Stimulated activated CD4-positive, alpha-beta T cell treated with anti-CD3 and anti-CD28 coated beads, Interleukin-2, amount 100 ng/mL, for 24 hours (primary cell): ENCODE measurements at regions not wholly inside any gene's neighbourhood (a gene's known extent, or its start where the extent isn't known, plus 50 kb on each side); places are given as distances from the start of the nearest gene placed in this dataset.
"Not testable (repeated sequence)": the region's sequence is repeated elsewhere in the genome, so short reads cannot be mapped to it uniquely, and the experiment has no call there.

Experiments used
- DNase-seq, 2 donors: peaks; one replicate each; pipeline ENCODE4 v3.0.0-alpha.2; 2020

- not testable (repeated sequence) for DNase-seq
Measured at GRCh38 chr5:30345539-30346345, 847.7 kb upstream of the CDH6 start.

DNA sequence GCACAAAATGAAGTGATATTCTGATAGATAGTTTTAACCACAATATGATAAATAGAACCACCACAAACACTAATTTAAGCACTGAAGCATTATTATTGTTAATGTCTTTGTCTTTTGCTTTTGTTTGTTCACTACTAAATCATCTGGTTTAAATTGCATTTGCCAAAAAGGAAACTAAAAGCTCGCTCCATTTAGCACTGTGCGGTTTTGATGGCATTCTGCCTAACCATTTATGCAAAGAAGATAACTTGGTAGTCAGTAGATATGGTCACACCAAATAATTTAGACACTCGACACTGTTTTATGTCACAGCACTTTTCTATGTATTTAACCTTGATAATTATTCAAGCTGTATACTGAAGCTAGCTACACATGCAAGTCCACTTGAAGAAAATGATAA, 849.8 kb upstream of the CDH6 start:
- no peak for DNase-seq

- DNase-seq, result no peak
Measured at GRCh38 chr5:30341466-30341865, 852.0 kb upstream of the CDH6 start.

GRCh38 chr5:30337084-30337573, 856.4 kb upstream of the CDH6 start:
- no peak for DNase-seq

DNA sequence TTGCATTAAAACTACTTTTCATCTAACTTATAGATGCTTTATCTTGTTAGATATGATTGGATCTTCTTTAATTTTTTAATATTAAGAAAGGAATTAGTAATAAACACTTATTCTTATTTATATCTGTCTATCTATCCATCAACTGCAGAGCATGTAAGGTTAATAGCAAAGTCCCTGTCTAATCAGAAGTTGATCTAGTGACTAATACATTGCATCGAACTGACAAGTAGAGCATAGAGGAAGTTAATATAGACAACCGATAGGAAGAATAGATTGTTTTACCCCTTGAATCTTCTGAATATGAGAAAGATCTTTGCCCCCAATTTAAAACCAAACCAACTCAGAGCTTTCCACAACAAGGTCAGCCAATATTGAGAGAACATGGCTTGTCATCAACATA, 862.0 kb upstream of the CDH6 start:
- DNase-seq, result no peak

DNA sequence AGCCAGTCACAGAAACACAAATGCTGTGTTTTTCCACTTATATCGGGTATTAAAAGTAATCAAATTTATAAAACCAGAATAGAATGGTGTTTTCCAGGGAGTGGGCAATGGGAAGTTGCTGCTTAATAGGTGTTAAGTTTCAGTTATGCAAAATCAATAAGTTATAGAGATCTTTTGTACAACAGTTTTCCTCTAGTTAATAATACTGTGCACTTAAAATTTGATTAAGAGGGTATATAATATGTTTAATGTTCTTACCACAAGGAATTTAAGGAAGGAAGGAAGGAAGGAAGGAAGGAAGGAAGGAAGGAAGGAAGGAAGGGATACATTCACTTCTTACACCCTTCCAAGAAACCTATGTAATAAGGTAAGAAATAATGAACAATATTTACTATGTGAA, 867.7 kb upstream of the CDH6 start:
- DNase-seq, result no peak

DNA sequence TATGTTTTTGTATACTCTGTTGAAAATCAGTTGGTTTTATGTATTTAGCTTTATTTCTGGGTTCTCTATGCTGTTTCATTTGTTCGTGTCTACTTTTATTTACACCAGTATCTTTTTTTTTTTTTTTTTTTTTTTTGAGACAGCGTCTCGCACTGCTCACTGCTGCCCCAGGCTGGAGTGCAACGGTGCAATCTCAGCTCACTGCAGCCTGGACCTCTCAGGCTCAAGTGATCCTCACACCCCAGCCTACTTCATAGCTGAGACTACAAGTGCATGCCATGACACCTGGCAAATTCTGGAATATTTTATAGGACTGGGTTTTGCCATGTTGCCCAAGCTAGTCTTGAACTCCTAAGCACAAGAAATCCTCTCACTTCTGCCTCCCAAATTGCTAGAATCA, 869.4 kb upstream of the CDH6 start:
- no peak for DNase-seq

GRCh38 chr5:30287890-30288289, 905.6 kb upstream of the CDH6 start:
- no peak for DNase-seq

GRCh38 chr5:30279237-30279636, 914.2 kb upstream of the CDH6 start:
- DNase-seq, result no peak

DNA sequence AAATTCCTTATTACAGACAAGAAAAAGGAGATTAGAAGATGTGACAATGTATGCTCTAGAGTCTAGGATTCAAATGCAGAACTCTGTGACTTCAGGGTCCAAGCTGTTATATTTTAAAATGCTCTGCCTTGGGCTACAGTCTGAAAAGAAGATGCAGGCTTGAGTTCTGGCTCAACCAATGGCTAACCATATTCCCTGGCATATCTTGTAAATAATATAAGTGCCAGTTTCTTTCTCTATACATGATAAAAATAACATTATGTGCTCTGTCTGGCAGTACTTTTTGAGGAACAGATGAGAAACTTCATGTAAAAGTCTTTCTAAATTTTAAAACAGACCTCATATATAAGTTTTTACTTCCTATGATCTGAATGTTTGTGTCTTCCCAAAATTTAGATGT, 926.5 kb upstream of the CDH6 start:
- no peak for DNase-seq

DNA sequence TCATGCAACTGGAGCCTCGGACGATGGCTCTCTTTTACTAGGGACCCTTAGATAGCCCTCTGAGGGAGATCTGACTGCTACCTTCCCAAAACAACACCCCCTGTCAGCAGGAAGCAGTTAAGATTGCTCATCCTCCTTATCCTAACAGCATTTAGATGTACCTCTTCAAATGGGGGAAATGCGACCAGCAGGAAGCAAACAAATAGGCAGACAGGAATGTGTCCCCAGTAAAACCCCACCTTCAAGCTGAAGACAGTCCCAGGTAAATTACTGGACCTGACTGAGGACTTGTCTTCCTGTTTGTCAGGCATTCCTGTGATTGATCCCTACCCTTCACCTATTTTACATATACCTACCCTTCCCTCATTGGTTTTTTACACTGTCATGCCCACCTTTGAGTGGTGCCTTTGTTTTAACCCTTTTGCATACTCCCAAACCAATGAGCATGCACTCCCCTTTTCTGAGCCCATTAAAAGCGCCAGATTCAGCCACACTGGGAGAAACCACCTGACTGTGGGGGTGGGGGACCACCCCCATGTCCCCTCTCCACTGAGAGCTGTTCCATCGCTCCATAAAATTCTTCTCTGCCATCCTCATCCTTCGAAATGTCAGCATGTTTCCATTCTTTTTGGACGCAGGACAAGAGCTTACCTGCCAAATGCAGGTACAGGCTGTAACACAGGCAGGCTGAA, 954.0 kb upstream of the CDH6 start:
- no peak for DNase-seq

DNA sequence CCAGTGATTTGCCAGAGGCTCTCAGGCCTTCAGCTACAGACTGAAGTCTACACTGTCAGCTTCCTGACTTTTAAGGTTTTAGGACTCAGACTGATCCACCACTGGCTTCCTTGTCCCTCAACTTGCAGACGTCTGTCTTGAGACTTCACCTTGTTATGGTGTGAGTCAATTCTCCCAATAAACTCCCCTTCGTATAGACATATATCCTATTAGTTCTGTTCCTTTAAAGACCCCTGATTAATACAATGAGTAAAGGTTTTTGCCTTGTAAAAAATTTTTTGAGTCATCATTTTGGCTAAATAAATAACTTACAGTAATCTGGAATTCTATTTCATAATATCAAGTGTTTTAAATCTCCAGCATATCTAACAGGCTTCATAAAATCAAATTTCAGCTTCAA, 956.3 kb upstream of the CDH6 start:
- DNase-seq, result no peak

DNA sequence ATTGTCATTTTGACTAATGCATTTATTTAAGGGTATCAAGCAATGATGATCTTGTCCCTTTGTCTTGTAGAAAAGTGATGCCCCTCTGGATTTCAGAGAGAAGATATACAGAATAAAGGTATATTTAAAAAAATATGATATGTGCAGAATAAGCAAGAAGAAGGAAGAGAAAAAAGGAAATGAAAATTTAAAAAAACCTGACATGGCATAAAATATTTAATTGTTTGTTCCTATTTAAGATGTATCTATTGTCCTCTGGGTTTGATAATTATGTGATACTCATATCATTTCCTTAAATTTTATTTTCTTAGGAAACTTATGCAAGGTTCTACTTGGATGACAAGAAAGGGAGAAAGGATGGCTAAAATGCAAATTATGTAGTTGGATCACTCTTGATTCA, 983.7 kb upstream of the CDH6 start:
- DNase-seq, result no peak

- DNase-seq, result no peak
Measured at GRCh38 chr5:30197662-30198061, 995.8 kb upstream of the CDH6 start.

DNA sequence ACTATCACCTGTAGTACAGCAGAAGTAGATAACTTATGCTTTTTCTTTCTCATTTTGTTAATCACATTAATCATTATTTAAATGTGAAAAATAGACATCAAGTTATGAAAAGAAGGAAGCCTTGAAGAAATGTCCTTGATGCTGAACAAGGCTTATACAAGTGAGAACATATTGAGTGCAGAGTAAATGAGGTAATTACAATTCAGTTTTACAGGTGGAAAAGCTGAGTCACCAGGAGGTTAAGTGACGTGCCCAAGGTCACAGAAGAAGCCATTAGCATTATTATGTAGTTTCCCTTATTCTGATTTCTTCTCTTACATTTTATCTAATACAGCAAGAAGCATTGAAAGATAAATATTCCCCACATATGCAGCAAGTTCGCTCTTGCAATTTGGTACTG, 998.5 kb upstream of the CDH6 start:
- DNase-seq, result no peak

- DNase-seq, result no peak
Measured at GRCh38 chr5:30194595-30194994, 998.9 kb upstream of the CDH6 start.

DNA sequence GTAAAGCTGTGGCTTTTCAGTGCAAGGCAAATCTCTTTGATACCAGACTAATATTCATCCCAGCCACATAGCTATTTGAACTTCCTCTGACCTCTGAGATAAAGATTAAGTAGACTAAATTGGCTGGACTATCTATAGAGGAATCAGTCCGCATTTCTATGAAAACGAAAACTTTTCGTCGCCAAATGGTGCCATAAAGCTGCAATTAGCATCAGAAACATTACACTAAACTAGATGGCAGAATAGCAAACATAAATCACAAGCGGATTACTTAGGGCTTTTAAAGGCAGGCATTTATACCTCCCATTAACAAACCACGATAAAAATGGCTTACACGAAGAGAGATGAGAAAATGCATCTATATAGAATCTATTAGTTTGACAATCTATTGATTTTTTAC, 1009.7 kb upstream of the CDH6 start:
- no peak for DNase-seq

DNA sequence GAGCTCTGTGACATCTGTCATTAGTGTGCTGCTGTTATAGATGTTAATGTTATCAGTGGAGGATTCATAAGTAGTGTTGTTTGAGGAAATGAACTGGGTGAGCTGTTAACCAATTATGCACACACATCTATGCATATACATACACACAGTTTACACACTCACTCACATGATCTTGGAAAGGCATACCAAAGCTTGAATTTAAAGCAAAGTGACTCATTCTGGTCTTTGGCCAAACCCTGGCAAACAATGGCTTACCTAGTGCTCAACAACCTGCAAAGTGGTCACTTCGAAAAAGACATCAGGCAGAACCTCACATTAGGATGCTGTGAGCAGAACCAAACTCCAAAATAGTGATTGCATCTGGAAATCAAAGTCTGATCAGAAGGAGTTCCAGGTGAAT, 1037.3 kb upstream of the CDH6 start:
- no peak for DNase-seq

DNA sequence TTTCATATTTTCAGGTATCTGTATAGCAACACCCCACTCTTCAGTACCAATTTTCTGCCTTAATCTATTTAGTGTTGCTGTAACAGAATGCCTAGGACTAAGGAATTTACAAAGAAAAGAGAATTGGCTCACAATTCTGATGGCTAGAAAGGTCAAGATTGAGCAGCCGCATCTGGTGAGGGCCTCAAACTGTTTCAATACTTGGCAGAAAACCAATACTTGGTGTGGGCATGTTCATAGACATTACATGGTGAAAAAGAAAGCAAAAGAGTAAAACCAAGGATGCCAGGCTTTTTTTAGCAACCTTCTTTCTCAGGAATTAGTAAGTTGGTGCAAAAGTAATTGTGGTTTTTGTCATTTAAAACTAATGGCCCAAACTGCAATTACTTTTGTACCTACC, 1041.1 kb upstream of the CDH6 start:
- no peak for DNase-seq

DNA sequence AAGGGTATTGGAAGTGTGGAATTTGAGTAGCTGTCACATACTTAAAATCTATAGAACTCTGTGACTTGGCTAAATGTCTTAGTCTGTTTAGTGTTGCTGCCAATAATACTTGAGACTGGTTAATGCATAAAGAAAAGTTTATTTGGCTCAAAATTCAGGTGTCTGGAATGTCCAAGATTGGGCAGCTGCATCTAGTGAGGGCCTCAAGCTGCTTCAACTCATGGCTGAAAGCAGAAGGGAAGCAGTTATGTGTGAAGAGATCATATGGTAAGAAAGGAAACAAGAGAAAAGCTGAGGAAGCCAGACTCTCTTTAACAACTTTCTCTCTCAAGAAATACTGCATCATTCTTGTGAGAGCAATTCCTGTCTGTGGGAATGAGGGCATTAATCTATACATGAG, 1043.3 kb upstream of the CDH6 start:
- DNase-seq, result no peak

- DNase-seq, result no peak
Measured at GRCh38 chr5:30149526-30149925, 1044.0 kb upstream of the CDH6 start.

DNA sequence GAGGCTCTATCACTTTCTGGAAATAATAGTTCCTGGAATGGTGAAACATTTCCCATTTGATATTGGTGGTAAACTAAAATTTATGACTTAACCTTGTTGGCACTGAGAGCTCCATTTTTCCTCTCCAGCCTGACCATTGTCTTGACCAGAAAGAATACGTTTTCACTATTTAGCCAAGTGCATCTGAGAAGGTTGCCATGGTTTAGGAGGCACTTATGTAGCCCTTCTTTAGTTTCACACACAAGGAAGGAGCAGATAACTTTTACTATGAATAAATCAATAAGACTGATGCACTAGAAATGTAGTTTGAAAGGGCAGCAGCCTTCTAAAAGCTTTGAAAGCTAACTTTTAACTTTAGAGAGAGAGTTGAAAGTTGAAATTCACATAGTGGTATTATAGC, 1045.5 kb upstream of the CDH6 start:
- DNase-seq, result no peak

DNA sequence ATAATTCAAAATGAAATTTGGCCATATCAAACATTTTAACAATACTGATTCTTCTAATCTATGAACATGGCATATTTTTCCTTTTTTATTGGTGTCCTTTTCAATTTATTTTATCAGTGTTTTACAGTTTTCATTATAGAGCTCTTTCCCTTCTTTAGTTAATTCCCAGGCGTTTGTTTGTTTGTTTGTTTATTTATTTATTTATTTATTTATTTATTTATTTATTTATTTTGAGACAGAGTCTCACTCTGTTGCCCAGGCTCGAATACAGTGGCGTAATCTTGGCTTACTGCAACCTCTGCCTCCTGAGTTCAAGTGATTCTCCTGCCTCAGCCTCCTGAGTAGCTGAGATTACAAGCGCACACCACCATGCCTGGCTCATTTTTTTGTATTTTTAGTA, 1049.4 kb upstream of the CDH6 start:
- DNase-seq, result not testable (repeated sequence)

DNA sequence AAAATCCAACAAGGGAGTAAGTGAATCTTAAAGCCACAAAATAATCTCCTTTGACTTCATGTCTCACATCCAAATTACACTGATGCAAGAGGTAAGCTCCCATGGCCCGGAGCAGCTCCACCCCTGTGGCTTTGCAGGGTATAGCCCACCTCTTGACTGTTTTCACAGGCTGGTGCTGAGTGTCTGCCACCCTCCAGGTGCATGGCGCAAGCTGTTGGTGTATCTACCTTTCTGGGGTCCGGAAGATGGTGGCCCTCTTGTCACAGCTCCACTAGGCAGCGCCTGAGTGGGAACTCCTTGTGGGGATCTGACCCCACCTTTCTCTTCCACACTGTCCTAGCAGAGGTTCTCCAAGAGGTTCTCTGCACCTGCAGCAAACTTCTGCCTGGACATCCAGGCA, 1051.1 kb upstream of the CDH6 start:
- DNase-seq, result no peak

DNA sequence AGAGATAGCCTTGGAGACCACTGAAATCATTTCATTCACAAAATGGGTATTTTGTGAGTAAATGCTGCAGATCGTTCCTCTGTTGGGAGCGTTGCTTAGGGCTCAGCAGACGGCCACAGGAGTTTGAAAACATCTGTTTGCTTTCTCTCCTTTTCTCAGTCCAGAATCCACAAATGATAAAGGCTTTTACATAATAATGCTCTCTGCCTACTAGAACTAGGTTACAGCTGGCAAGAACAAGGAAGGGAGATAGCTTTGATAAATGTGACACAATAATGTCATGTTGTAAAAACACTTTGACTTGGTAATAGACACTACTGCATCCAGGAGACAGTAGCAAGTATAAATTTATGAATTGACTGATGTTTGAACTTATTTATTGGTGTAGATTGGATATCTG, 1072.4 kb upstream of the CDH6 start:
- DNase-seq, result no peak
